DMS153 treated with DMSO at 0.1 percent for 48 hours (cell line): ENCODE measurements at regions not wholly inside any gene's neighbourhood (a gene's known extent, or its start where the extent isn't known, plus 50 kb on each side); places are given as distances from the start of the nearest gene placed in this dataset.
A peak's percentile ranks its signal among the peaks of the same experiment; 100 is the strongest.
"Not testable (repeated sequence)": the region's sequence is repeated elsewhere in the genome, so short reads cannot be mapped to it uniquely, and the experiment has no call there.

ENCODE experiments used
- DNase-seq: peaks from one replicate; lab custom pipeline; 2025; ENCODE audit not compliant: unreplicated experiment; lab: John Stamatoyannopoulos, UW

GRCh38 chr3:177382944-177383343 lies 185.7 kb upstream of the TBL1XR1 start:
- no peak for DNase-seq

- DNase-seq, result no peak
Observed at GRCh38 chr3:177385186-177385585, 187.9 kb upstream of the TBL1XR1 start.

- DNase-seq, result no peak
Observed at GRCh38 chr3:177385831-177386301, 188.6 kb upstream of the TBL1XR1 start.

GRCh38 chr3:177388209-177388608 lies 190.9 kb upstream of the TBL1XR1 start:
- DNase-seq, result no peak

GRCh38 chr3:177394231-177395024 lies 197.1 kb upstream of the TBL1XR1 start:
- DNase-seq, result not testable (repeated sequence)

- no peak for DNase-seq
Observed at GRCh38 chr3:177396733-177397132, 199.5 kb upstream of the TBL1XR1 start.

GRCh38 chr3:177401375-177401774 lies 204.1 kb upstream of the TBL1XR1 start:
- DNase-seq, result no peak

- no peak for DNase-seq
Observed at GRCh38 chr3:177402533-177402932, 205.3 kb upstream of the TBL1XR1 start.

- DNase-seq, result peak; percentile 58
Observed at GRCh38 chr3:177405191-177405672, 207.9 kb upstream of the TBL1XR1 start.

- peak; percentile 95 for DNase-seq
Observed at GRCh38 chr3:177410730-177411129, 213.4 kb upstream of the TBL1XR1 start.

GRCh38 chr3:177411201-177411600 lies 213.9 kb upstream of the TBL1XR1 start:
- DNase-seq, result no peak

GRCh38 chr3:177412677-177413170 lies 215.4 kb upstream of the TBL1XR1 start:
- DNase-seq, result not testable (repeated sequence)

- no peak for DNase-seq
Observed at GRCh38 chr3:177414093-177414492, 216.8 kb upstream of the TBL1XR1 start.

- no peak for DNase-seq
Observed at GRCh38 chr3:177418787-177419186, 221.5 kb upstream of the TBL1XR1 start.

GRCh38 chr3:177419904-177420601 lies 222.8 kb upstream of the TBL1XR1 start:
- no peak for DNase-seq

- no peak for DNase-seq
Observed at GRCh38 chr3:177420651-177421480, 223.6 kb upstream of the TBL1XR1 start.

- no peak for DNase-seq
Observed at GRCh38 chr3:177421481-177421785, 224.2 kb upstream of the TBL1XR1 start.

- DNase-seq, result no peak
Observed at GRCh38 chr3:177424521-177424920, 227.2 kb upstream of the TBL1XR1 start.

GRCh38 chr3:177425042-177425441 lies 227.8 kb upstream of the TBL1XR1 start:
- no peak for DNase-seq

- DNase-seq, result no peak
Observed at GRCh38 chr3:177426106-177426877, 229.0 kb upstream of the TBL1XR1 start.
